Prostate gland (tissue), 2 donors: ENCODE measurements at regions not wholly inside any gene's neighbourhood (a gene's known extent, or its start where the extent isn't known, plus 50 kb on each side); places are given as distances from the start of the nearest gene placed in this dataset.

Experiments used
- POLR2A ChIP-seq: fragments of 450-650 bp; IDR thresholded peaks from one replicate; pipeline ENCODE4 v1.6.1; 2016; ENCODE audit warnings: antibody characterized with exemption, mild to moderate bottlenecking
- POLR2AphosphoS5 ChIP-seq: sonication (generic); formaldehyde crosslinking; IDR thresholded peaks from one replicate; pipeline ENCODE4 v1.6.1; 2017; ENCODE audit warnings: antibody characterized with exemption
- TF ChIP-seq, protein P1 (sequence below), 4 experiments: fragments of 200-600 bp in 2 of 4; fragments of 450-650 bp in 2 of 4; sonication (generic) in 2 of 4; IDR thresholded peaks; 1 replicate in 3 of 4; 2 replicates in 1 of 4; pipeline ENCODE4 v1.5.1; 2016 to 2019; ENCODE audit warnings: antibody characterized with exemption in 4 of 4, mild to moderate bottlenecking in 2 of 4, moderate library complexity in 2 of 4

DNA sequence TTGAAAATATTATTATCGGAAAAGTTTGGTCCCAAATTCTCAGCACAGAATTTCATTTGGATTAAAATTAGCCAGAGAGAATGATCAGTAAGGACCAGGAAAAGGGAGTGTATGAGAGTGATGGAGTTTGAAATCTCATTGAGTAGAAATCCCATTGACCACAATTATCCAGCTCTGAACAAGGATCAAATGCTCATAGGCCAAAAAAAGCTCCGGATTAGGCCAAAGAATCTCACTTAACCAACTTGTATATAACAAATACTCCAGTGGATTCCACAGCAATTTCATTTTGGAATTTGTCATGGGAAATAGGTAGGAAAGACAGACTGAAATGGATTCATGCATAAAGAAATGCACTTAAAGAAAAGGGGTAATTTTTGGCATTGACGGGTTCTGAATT, 83.9 kb upstream of the SORBS2 start:
- TF ChIP-seq, protein P1, sequence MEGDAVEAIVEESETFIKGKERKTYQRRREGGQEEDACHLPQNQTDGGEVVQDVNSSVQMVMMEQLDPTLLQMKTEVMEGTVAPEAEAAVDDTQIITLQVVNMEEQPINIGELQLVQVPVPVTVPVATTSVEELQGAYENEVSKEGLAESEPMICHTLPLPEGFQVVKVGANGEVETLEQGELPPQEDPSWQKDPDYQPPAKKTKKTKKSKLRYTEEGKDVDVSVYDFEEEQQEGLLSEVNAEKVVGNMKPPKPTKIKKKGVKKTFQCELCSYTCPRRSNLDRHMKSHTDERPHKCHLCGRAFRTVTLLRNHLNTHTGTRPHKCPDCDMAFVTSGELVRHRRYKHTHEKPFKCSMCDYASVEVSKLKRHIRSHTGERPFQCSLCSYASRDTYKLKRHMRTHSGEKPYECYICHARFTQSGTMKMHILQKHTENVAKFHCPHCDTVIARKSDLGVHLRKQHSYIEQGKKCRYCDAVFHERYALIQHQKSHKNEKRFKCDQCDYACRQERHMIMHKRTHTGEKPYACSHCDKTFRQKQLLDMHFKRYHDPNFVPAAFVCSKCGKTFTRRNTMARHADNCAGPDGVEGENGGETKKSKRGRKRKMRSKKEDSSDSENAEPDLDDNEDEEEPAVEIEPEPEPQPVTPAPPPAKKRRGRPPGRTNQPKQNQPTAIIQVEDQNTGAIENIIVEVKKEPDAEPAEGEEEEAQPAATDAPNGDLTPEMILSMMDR (IDR thresholded peaks at IDR 0.05): no peak
- TF ChIP-seq POLR2A (no peak), POLR2AphosphoS5 (no peak)
